GM19463 (cell line): ENCODE measurements at regions not wholly inside any gene's neighbourhood (a gene's known extent, or its start where the extent isn't known, plus 50 kb on each side); places are given as distances from the start of the nearest gene placed in this dataset.

Experiments
- ATAC-seq: cut with Tn5 transposase; IDR thresholded peaks from one replicate; pipeline ENCODE4 v1.9.1; 2021; ENCODE audit warnings: mild to moderate bottlenecking, moderate library complexity; ENCODE audit not compliant: unreplicated experiment

GRCh38 chr12:3931206-3931605 lies 58.0 kb upstream of the PARP11 start:
- no peak for ATAC-seq

GRCh38 chr12:3929875-3930615 lies 56.8 kb upstream of the PARP11 start:
- ATAC-seq, result no peak

- ATAC-seq, result no peak
Measured at GRCh38 chr12:3928538-3929184, 55.5 kb upstream of the PARP11 start.

GRCh38 chr12:3925621-3926020 lies 52.4 kb upstream of the PARP11 start:
- no peak for ATAC-seq

- ATAC-seq, result no peak
Measured at GRCh38 chr12:3924761-3925160, 51.6 kb upstream of the PARP11 start.

DNA sequence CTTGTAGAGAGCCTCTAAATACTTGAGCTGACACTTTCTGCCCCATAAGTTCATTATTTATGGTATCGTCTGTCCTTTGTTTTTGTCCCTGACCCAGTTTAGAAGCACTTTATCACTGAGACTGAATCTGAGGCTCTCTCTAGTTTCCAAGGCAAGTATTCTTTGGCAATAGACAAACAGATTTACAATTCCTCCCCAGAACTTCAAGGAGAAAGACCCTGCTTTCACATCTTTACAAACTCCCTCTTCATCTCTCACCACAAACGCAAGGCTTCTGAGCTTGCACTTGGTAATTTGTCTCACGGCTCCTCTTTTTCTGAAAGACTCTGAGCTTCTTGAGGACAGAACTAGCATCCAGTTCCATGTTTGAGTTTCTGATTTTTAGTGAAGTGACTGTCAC lies 49.8 kb upstream of the PARP11 start:
- ATAC-seq, result no peak
